HG03060 (cell line): ENCODE measurements at regions not wholly inside any gene's neighbourhood (a gene's known extent, or its start where the extent isn't known, plus 50 kb on each side); places are given as distances from the start of the nearest gene placed in this dataset.
A peak's percentile ranks its signal among the peaks of the same experiment; 100 is the strongest.
"Not testable (repeated sequence)": the region's sequence is repeated elsewhere in the genome, so short reads cannot be mapped to it uniquely, and the experiment has no call there.

ENCODE experiments used
- ATAC-seq: cut with Tn5 transposase; IDR thresholded peaks from one replicate; pipeline ENCODE4 v1.9.1; 2021; ENCODE audit warnings: low read depth, moderate number of reproducible peaks; ENCODE audit not compliant: unreplicated experiment

DNA sequence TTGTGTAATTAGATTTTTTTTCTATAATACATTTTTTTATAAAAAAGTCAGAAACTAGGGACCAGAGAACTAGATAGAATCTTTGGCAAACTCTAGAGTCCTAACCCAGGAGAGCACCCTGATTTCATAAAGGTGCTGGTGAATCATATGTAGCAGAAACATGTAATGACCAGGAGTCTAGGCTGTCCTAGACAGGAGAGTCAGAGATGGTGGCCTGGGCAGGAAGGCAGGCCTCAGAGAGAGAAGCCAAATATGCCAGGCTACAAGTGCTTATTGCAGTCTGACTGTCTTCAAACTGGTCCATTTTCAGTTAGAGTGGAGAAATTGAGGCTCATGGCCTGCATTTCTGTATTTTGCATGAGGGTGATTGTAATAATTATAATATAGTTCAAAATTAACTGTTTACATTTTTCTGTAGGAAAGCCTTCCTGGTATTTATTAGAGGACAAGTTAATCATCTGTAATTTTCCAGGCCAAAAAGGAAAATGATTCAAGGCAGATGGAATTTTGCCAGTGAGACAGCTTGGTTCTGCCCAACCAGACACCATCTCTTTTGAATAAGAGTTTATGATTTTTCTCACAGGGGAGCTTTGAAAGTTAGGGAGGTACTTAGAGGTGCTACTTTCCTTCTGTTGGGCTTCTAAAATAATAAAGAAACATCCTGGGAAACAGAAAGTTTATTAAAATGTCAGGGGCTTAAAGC is 129.8 kb downstream of the S1PR1 start:
- no peak for ATAC-seq

DNA sequence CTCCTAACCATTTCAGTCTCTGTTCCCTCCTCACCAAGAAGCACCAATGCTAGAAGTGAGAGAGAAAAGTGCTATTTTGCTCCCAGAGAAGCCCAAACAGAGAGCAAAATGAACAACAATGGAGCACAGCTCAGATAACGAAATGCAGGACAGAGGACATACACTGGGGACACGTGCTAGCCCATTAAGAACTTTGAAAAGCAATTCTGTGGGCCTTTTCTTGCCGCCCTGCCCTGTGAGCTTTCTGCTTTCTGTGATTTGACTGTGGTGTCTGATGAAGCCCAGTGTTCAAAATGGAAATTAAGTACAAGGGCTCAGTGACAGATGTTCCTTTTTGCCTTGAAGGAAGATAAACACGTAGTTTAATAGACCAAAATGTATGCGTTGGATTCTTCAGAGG is 130.8 kb downstream of the S1PR1 start:
- no peak for ATAC-seq

DNA sequence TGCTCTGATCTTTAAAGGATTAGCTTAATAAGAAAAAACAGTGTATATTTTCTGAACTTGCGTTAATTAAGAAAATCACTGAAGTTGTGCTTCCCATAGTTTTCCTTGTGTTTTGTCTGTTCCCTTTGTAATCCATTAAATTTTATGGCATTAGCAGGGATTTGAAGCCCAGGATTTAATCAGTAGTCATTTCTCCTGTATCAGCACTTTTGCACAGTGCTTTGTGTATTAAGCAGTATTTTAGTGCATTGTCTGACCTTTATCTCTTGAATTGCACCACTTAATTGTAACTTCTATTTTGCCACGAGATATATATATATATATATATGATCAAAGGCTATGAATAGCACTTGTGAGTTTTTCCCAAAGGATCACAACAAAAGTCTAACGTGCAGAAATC is 133.7 kb downstream of the S1PR1 start:
- ATAC-seq = no peak

DNA sequence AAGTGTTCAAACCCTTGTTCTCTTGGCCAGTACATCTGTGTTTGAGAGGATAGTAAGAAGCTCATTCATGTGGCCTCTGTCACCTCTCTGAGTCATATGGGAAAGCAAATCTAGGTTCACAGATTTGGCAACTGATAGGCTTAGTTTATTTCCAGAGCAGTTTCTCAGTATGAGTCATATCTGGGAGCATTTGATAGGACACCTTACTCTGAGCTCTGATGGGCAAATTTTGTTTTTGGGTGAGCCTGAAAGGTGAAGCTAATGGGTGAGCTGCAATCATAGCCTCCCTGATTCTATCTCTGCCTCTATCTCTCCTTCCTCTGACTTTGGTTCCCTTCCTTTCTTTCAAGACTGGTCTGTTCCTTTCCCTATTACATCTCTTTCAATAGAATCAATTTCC is 134.4 kb downstream of the S1PR1 start:
- peak; percentile 98 for ATAC-seq

DNA sequence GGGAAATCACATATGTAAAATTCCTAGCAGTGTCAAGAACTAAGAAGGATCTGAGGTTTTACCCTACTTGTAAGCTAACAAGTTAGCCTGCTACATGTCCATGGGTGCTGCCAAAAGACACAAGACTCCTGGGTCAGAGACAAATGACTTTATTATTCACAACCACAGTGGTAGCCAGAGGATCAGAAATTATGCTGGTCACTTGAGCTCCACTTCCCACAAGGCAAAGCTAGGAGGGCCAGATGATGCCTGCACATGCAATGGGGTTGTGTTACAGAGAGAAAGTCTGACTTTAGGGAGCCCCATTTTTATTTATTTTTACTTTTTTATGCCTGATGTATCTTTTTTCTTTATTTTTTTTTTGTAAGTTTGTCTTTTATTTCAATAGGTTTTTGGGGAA is 136.8 kb downstream of the S1PR1 start:
- no peak for ATAC-seq

DNA sequence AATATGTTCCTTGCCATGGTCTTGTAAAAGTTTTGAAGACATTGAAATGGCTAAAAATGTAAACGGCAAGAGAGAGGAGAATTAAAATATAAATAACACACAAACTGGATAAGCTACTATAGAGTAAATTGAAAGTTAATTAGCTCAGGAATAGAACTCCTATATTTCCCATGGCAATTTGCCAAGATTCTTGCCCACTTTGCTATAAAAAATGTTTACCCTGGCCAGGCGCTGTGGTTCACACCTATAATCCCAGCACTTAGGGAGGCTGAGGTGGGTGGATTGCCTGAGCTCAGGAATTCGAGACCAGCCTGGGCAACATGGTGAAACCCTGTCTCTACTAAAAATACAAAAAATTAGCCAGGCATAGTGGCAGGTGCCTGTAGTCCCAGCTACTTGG is 138.6 kb downstream of the S1PR1 start:
- not testable (repeated sequence) for ATAC-seq

DNA sequence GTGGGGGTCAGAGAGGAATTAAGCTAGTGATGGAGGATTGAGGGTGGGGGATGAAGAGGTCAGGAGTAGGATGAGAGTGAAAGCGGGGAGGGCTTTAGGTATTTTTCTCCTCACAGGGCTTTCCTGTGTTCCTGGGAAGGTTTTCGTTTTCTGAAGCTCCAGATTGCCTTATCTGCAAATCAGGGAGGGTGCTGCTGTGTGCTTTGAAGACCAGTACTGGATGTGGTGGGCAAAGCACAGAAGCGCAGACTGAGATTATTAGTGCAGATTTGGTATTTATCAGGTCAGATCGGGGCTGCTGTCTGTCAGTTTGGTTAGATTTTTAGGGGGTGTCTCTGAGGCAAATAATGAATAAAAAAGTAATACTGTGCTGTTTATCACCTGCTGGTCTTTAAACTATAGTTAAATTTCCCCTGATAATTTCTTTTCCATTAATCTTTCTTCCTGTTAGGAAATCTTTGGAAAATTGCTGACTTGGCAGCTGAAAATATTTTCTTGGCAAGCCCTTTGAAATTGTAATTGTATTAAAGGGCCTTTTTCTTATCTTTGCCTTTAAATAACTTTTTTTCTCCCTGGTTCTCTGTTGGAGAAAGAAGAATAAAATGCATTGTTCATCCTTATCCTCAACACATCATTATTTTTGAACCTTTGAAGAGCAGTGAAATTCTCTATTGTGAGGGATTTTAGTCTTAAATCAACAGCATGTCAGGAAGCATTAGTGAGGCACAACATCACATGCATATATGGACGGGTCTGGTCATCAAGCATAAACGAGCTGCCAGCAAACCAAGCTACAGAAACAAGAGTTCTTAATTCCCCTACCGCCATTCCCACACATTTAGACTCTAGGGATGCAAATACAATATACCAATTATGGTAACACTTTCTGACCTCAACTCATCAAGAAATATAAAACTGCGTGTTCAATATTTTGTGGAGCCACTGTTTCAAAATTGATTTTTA is 139.6 kb downstream of the S1PR1 start:
- no peak for ATAC-seq

DNA sequence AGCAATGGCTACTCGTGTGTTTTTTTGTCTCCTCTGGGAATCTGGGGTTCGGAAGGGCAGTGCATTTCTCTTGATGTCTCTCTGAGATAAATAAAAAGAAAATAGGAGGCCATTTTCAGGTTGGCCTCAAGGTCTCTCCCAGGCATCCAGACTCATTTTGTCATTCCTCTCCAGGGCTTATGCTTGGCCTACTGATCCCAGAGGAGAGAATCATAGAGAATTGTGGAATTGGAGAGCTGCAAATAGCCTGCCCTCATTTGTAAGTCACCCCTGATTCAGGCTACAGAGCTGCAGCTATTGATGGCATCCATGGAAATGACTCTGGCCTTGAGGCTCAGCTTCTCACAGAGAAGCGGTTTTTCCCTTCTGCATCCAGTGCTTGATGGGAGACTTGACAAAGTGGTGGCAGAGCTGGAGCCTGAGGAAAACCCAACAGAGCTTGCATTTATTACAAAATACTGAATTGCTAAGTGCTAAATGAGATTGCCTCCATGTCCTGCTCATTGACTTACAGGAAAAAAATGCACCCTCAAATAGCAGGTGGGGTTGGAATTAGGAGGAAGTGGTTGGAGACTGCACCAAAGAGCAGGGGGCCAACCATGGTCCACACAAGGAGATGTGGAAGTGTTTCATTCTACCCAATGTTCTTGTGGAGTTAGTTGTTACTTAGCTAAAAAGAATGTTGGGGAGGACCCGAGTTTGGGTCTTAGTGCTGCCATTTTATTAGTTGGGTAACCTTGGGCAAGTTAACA is 140.4 kb downstream of the S1PR1 start:
- no peak for ATAC-seq

DNA sequence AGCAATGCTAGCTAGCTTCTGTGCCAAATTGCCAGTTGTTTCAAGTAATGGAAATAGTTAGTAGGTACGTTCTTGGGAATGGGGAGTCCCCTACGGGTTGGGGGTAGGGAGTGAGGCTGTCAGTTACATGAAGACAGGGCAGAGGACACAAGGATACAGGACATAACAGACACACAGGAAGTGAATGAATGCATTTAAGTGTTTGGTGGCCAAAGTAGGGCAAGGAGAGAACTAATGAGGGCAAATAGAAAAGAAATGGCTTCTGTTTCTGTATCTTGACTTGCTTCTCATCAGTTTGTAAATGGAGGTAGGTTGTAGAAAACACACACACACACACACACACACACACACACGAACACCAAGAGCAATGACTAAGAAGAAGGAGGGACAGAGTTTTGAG is 142.2 kb downstream of the S1PR1 start:
- no peak for ATAC-seq

DNA sequence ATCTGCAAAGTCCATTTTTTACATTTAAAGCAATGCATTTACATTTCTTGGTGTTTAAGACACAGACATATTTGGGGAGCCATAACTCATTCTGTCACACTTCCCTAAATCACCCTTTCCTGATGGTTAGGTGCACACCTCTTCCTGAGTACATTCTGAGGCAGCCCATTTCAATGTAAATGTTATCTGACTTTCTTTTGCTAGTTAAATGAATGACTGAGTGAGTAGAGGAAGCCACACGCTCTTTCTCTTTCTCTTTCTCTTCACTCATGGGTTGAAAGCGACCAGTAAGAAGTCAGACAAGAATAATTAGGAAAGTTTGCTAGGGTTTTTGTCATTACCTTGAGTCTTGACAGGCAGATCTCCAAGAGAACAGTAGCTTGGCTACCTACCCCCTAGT is 143.1 kb downstream of the S1PR1 start:
- ATAC-seq = peak; percentile 88

DNA sequence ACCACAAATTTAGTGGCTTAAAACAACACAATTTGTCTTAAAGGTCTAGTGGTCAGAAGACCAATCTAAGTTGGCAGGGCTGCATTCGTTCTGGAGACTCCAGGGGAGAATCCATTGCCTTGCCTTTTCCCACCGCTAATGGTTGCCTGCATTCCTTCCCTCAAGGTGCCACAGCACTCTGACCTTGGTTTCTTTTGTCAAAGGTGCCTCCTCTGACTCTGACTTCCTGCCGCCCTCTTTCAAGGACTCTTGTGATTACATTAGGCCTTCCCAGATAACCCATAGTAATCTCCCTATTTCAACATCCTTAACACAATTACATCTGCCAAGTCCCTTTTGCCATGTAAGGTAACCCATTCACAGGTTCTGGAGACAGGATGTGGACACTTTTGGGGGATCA is 145.3 kb downstream of the S1PR1 start:
- no peak for ATAC-seq

DNA sequence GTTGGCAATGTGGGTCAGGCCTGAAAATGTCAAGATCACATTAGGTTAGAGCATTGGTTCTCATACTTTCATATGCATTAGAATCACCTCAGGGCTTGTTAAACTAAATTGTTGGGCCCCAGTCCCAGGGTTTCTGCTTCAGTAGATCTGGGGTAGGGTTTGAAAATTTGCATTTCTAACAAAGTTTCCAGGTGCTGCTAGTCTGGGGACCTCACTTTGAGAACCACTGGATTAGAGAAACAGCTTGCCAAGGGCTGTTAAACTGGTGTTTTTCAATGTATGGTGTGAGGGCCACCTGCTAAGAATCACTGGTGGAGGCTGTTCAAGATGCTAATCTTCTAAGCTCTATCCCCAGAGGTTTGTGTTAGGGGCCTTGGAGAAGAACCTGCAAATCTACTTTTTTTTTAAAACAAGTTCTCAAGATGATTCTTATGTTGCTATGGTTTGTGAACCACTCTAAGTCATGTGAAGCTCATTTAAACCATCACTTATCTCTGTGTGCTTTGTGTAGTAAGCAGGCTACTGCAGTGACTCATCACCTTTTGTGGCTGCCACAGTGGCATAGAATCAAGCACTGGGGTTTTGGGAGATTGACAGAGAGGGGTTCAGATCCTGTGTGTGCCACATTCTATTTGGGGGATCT is 152.2 kb downstream of the S1PR1 start:
- ATAC-seq = peak; percentile 92

DNA sequence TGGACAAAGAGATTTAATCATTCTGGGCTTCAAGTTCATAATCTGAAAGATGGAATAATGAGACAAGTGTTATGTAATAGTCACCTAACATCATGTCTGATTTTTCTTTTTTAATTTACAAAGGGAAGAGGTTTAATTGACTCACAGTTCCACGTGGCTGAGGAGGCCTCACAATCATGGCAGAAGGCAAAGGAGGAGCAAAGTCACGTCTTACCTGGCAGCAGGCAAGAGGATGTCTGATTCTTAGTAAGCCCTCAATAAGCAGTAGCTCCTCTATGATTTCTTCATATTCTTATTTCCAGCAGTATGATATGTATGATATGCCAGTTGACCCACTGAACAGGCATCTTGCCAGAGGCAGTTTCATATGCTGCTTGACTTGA is 152.7 kb downstream of the S1PR1 start:
- ATAC-seq = no peak

DNA sequence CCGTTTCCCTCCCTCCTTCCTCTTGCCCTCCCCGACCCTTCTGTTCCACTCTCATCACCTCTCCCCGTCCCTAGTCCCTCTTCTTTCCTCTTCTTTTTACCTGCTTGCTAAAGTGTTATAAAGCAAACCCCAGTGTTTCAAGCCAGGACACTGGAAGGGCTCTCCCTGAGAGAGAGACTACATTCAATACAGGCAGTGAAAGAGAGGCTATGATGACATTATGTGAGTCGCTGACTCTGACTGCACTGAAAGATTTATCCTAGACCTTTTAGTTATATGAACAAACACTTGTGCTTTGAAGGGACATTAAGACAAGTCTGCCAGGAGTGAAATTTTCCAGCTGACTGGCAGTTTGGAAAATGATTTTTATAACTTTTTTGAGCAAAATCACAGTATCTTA is 155.7 kb downstream of the S1PR1 start:
- ATAC-seq = no peak

DNA sequence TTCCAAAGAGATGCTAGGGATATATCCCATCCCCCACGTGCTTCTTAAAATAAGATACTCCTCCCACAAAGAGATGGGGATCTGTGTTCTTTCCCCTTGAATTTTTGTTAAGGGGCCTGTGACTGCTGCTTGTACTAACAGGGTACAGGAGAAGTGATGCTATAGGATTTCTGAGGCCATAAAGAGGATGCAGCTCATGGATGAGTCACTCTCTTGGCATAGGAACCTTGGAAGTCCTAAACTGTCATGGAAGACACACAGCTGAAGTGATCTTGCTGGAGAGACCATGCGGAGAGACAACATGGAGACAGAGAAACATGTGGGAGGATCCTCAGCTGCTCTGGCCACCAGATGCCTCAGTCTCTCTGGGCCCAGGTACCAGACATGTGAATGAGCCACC is 157.2 kb downstream of the S1PR1 start:
- no peak for ATAC-seq

DNA sequence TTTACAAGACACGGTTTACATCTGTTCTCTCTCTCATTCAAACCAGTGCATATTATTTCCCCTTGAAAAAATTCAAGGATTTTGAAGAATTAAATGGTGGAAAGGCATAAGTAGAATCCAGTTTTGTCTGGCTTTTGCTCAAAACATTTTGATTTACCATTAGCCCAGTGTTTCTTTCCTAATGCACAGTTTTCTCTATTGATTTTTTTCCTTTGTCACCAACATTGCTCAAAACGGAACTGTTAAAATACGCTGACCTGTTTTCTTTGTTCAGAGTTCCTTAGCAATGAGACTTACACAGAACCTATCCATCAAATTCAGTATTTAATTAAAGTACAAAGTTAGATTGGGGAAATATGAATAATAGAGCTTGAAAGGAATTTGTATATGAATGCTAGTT is 162.4 kb downstream of the S1PR1 start:
- no peak for ATAC-seq

DNA sequence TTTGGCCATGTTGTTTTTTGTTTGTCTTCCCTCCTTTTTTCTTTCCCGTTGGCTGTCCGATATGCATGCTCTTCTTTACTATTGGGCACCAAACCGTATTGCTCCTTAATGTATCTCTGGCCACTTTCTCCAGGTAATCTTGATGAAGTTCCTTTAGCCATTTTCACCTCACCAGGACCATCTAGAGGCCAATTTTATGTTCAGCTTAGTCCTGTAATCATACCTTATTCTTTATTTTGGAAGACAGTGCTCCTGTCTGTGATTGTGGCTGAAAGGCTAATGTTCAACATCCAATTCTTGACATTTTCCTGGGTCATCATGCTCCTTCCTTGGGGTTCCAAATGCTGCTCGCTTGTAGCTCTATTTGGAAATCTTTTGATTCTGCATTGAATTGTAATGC is 169.5 kb downstream of the S1PR1 start:
- ATAC-seq = no peak

DNA sequence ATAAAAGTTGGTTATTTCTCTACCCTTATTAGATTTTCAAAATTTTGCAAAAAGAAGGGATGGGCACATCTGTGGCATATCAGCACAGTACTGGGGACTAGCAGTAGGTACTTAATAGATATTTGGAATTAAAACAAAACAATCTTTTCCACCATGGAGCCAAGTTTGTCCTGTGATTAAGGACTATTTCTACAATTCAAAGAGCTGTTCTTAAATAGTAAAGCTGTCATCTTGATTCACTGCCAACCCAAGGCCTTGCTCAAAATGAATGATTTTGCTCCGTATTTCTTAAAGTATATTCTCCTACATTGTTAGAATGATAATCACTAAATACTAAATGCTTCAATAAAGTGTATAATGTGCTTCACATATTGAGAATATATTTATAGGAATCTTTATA is 169.9 kb downstream of the S1PR1 start:
- ATAC-seq = no peak

DNA sequence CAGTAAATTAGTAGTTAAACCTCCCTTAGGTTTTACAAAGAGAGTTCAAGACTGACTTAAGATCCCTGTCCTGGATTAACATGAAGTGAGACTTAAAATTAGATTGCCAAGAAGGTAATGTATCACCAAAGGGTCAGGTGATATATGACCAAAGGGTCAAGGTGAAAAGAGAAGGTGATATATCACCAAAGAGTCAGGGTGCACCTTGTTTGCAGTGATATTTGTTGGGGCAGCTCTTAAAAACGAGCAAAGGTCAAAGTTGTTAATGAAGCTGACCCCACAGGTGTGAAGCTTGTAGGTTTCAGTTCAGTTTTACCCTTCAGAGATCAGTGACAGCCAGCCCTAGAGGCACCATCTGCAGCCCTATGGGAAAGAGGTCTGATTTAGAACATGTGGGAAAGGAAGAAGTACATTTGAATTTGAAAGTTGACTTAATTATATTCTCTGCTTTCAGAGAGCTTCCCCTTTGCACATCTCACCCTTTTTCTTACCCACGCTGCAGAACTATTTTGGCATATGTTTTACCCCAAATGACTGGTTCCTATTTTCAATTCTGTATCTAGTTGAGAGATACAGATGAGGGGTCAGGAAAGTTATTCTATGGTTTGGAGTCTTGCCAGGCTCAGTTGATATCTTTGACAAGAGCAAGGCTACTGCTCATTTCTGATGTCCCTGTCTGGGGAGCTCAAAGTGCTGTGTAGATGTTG is 170.8 kb downstream of the S1PR1 start:
- ATAC-seq = peak; percentile 70
